IMR-90 (cell line): ENCODE measurements at regions not wholly inside any gene's neighbourhood (a gene's known extent, or its start where the extent isn't known, plus 50 kb on each side); places are given as distances from the start of the nearest gene placed in this dataset.

Experiments used
- ATAC-seq: fragments of 200-7000 bp; cut with Tn5 transposase; 2 replicates; pipeline ENCODE4 v1.9.1; 2020; ENCODE audit warnings: low read depth, mild to moderate bottlenecking, moderate library complexity
- BruUV-seq: library from RNA; stranded (reverse); fragments of 400-500 nt; replicated peaks from 2 replicates; lab custom pipeline; 2021; lab: Mats Ljungman, UMichigan
- CTCF ChIA-PET: fragments of 300-600 bp; formaldehyde crosslinking; extraction: SDS; loops from one replicate; lab custom pipeline; 2021; ENCODE audit warnings: antibody characterized with exemption; lab: Yijun Ruan, JAX
- POLR2A ChIA-PET: fragments of 300-600 bp; sonication (Branson Sonifier 250); formaldehyde crosslinking; loops from one replicate; lab custom pipeline; 2022; ENCODE audit warnings: antibody characterized with exemption; ENCODE audit not compliant: unreplicated experiment; lab: Charles Lee
- DNase-seq: peaks from one replicate; pipeline ENCODE4 v3.0.0; 2013
- H2AFZ ChIP-seq: replicated peaks from 2 replicates; pipeline ENCODE3; 2013; ENCODE audit warnings: low read length, mild to moderate bottlenecking; ENCODE audit not compliant: poor library complexity
- H2AK5ac ChIP-seq: 2 replicates; pipeline ENCODE4 v1.6.1; 2013; ENCODE audit warnings: low read depth, low read length, inconsistent platforms
- H2AK9ac ChIP-seq: replicated peaks from 2 replicates; pipeline ENCODE3; 2013; ENCODE audit warnings: mild to moderate bottlenecking, low read depth, low read length, moderate library complexity; ENCODE audit not compliant: poor library complexity
- H2BK120ac ChIP-seq: 2 replicates; pipeline ENCODE4 v1.6.1; 2013; ENCODE audit warnings: low read depth, low read length, inconsistent platforms
- H2BK15ac ChIP-seq: 3 replicates; pipeline ENCODE4 v1.6.1; 2013; ENCODE audit warnings: low read depth, low read length, inconsistent platforms
- H2BK20ac ChIP-seq: 2 replicates; pipeline ENCODE4 v1.6.1; 2013; ENCODE audit warnings: low read depth, mild to moderate bottlenecking, inconsistent platforms, low read length, moderate library complexity
- H2BK5ac ChIP-seq: 2 replicates; pipeline ENCODE4 v1.6.1; 2013; ENCODE audit warnings: mild to moderate bottlenecking, low read depth, low read length, inconsistent platforms; ENCODE audit not compliant: poor library complexity, severe bottlenecking
- H3K14ac ChIP-seq: replicated peaks from 2 replicates; pipeline ENCODE4 v1.6.1; 2013; ENCODE audit warnings: low read depth, low read length, inconsistent platforms
- H3K18ac ChIP-seq: 2 replicates; pipeline ENCODE4 v1.6.1; 2013; ENCODE audit warnings: low read depth, low read length, control low read depth
- H3K23ac ChIP-seq: 2 replicates; pipeline ENCODE4 v1.6.1; 2013; ENCODE audit warnings: low read depth, low read length, inconsistent platforms
- H3K27ac ChIP-seq: 2 replicates; pipeline ENCODE4 v1.5.1; 2013; ENCODE audit warnings: mild to moderate bottlenecking, control low read depth, low read length; ENCODE audit not compliant: insufficient read depth
- H3K27me3 ChIP-seq: 2 replicates; pipeline ENCODE4 v1.6.1; 2013; ENCODE audit warnings: low read length; ENCODE audit not compliant: control insufficient read depth, insufficient read depth
- H3K36me3 ChIP-seq: 2 replicates; pipeline ENCODE4 v1.6.1; 2013; ENCODE audit warnings: low read length, mixed read lengths; ENCODE audit not compliant: control insufficient read depth, insufficient read depth
- H3K4ac ChIP-seq: 2 replicates; pipeline ENCODE4 v1.6.1; 2013; ENCODE audit warnings: low read depth, low read length, inconsistent platforms
- H3K4me1 ChIP-seq: 2 replicates; pipeline ENCODE4 v1.6.1; 2013; ENCODE audit warnings: low read length, mixed read lengths; ENCODE audit not compliant: control insufficient read depth, insufficient read depth
- H3K4me2 ChIP-seq: 2 replicates; pipeline ENCODE4 v1.6.1; 2013; ENCODE audit warnings: low read depth, mild to moderate bottlenecking, control low read depth, low read length, moderate library complexity
- H3K4me3 ChIP-seq: 2 replicates; pipeline ENCODE4 v1.5.1; 2013; ENCODE audit warnings: low read depth, mild to moderate bottlenecking, control low read depth, low read length, moderate library complexity; ENCODE audit not compliant: insufficient read depth
- H3K56ac ChIP-seq: 2 replicates; pipeline ENCODE4 v1.6.1; 2013; ENCODE audit warnings: low read length, inconsistent platforms; ENCODE audit not compliant: insufficient read depth; ENCODE audit errors: extremely low read depth
- H3K79me1 ChIP-seq, 2 experiments: 2 replicates each; pipeline ENCODE4 v1.6.1; 2013; ENCODE audit warnings: low read length in 2 of 2, inconsistent platforms in 1 of 2, low read depth in 1 of 2
- H3K9ac ChIP-seq: 2 replicates; pipeline ENCODE4 v1.6.1; 2013; ENCODE audit warnings: low read depth, low read length, control low read depth
- H3K9me1 ChIP-seq: 2 replicates; pipeline ENCODE4 v1.6.1; 2013; ENCODE audit warnings: low read length, inconsistent platforms; ENCODE audit not compliant: insufficient read depth
- H3K9me3 ChIP-seq: 2 replicates; pipeline ENCODE4 v1.6.1; 2013; ENCODE audit warnings: low read length; ENCODE audit not compliant: control insufficient read depth, insufficient read depth
- H4K20me1 ChIP-seq: 2 replicates; pipeline ENCODE4 v1.6.1; 2013; ENCODE audit warnings: low read length, inconsistent platforms; ENCODE audit not compliant: insufficient read depth
- H4K5ac ChIP-seq: 2 replicates; pipeline ENCODE4 v1.6.1; 2013; ENCODE audit warnings: mild to moderate bottlenecking, low read depth, low read length, control low read depth
- H4K8ac ChIP-seq, 2 experiments: 2 replicates each; pipeline ENCODE4 v1.6.1; 2013; ENCODE audit warnings: low read depth in 2 of 2, low read length in 2 of 2, control low read depth in 1 of 2, inconsistent platforms in 1 of 2
- H4K91ac ChIP-seq: 2 replicates; pipeline ENCODE4 v1.6.1; 2013; ENCODE audit warnings: low read depth, low read length, inconsistent platforms; ENCODE audit not compliant: insufficient read depth
- CHD1 ChIP-seq: IDR thresholded peaks from 2 replicates; pipeline ENCODE4 v1.6.1; 2012; ENCODE audit warnings: low read depth, low read length, improper control_type of control experiment
- FOS ChIP-seq: fragments of 150-350 bp; IDR thresholded peaks from 2 replicates; pipeline ENCODE4 v1.6.1; 2016; ENCODE audit warnings: low read depth, low read length
- RAD21 ChIP-seq: IDR thresholded peaks from 2 replicates; pipeline ENCODE4 v1.6.1; 2012; ENCODE audit warnings: low read length, improper control_type of control experiment
- WGBS, 2 experiments: methylation state at CpG; one replicate each; pipeline versions ENCODE4 v1.1.5 to v1.1.7; 2013; ENCODE audit warnings: missing lambda C conversion rate in 2 of 2; ENCODE audit not compliant: insufficient read length in 1 of 2; ENCODE audit errors: extremely low coverage in 2 of 2; 5-methylcytosine and 5-hydroxymethylcytosine counted together
- dilution Hi-C: fragments of 300-500 bp; cut with HindIII; formaldehyde crosslinking; loops from one replicate; pipeline ENCODE4 v1.14.3; 2018; ENCODE audit warnings: low sequenced_read_pairs; ENCODE audit not compliant: unreplicated experiment
- in situ Hi-C: fragments of 300-500 bp; cut with MboI; formaldehyde crosslinking; loops from 3 replicates; pipeline ENCODE4 v1.14.3; 2019; ENCODE audit warnings: low sequenced_read_pairs, inconsistent platforms, mixed read lengths
- intact Hi-C: fragments of 100-400 bp; cut with micrococcal nuclease; formaldehyde crosslinking; loops from 2 replicates; pipeline ENCODE4 v1.10.0; 2022
- TF ChIP-seq, protein P1 (sequence below): conservative IDR thresholded peaks from 2 replicates; pipeline ENCODE4 v1.5.1; 2012; ENCODE audit warnings: mild to moderate bottlenecking, low read depth, low read length, improper control_type of control experiment

DNA sequence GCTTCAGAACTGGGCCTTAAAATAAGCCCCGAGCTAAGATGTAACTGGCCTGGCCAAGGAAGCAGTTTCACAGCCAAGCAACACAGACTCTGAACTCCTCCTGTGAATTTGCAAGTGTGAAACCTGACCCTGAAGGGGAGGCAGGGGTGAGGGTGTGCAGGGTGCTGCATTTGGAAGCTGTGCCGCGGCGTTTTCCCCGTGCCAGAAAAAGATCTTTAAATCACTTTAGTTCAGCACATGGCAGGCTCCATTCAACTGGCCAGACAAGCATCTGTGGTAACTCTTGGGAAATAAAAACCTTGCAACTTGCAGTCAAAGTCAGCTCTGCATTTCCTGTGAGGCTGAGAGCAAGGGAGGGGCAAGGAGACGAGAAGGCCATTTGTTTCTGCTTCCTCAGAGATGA is 209.3 kb upstream of the SOX11 start:
- H4K5ac ChIP-seq: no peak overlapping the region

More for the DNA sequence above, 209.3 kb upstream of the SOX11 start:
- peaks cover 2% of the 10 kb centered on the region; the same call in 1 of the 2 replicates for H3K9me3 ChIP-seq
- H2BK15ac ChIP-seq: no peak overlapping the region
- no peaks in the 10 kb centered on the region for H4K20me1 ChIP-seq
- H3K14ac ChIP-seq: no peak overlapping the region
- TF ChIP-seq FOS: no peak
- no peak for TF ChIP-seq RAD21
- TF ChIP-seq, protein P1, sequence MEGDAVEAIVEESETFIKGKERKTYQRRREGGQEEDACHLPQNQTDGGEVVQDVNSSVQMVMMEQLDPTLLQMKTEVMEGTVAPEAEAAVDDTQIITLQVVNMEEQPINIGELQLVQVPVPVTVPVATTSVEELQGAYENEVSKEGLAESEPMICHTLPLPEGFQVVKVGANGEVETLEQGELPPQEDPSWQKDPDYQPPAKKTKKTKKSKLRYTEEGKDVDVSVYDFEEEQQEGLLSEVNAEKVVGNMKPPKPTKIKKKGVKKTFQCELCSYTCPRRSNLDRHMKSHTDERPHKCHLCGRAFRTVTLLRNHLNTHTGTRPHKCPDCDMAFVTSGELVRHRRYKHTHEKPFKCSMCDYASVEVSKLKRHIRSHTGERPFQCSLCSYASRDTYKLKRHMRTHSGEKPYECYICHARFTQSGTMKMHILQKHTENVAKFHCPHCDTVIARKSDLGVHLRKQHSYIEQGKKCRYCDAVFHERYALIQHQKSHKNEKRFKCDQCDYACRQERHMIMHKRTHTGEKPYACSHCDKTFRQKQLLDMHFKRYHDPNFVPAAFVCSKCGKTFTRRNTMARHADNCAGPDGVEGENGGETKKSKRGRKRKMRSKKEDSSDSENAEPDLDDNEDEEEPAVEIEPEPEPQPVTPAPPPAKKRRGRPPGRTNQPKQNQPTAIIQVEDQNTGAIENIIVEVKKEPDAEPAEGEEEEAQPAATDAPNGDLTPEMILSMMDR: no peak
- TF ChIP-seq CHD1: no peak
- ChIA-PET CTCF (no interaction called here), POLR2A (no interaction called here)
- no peak overlapping the region for H2AK9ac ChIP-seq
- H3K4ac ChIP-seq: no peak overlapping the region
- intact Hi-C loops: no loop called here
- 25% methylated on average over 4 of the region's 6 CpGs; no CpG with 5 or more reads in 1 of the 2 experiments for WGBS, 2 experiments
- no peak overlapping the region for H4K8ac ChIP-seq
- no peaks in the 10 kb centered on the region for H3K4me1 ChIP-seq
- H3K27ac ChIP-seq: no peak overlapping the region
- no peak for ATAC-seq
- no peak overlapping the region for H2BK120ac ChIP-seq
- dilution Hi-C loops: no loop called here
- H3K23ac ChIP-seq: no peak overlapping the region
- no peaks in the 10 kb centered on the region for H3K27me3 ChIP-seq
- H3K36me3 ChIP-seq: no peaks in the 10 kb centered on the region
- H3K18ac ChIP-seq: no peak overlapping the region
- in situ Hi-C loops: no loop called here
- no peak overlapping the region for H3K4me3 ChIP-seq
- H2BK20ac ChIP-seq: no peak overlapping the region
- H3K9me1 ChIP-seq: no peaks in the 10 kb centered on the region
- H2BK5ac ChIP-seq: no peak overlapping the region
- H2AFZ ChIP-seq: no peak overlapping the region
- no peaks in the 10 kb centered on the region for H3K79me1 ChIP-seq
- H2AK5ac ChIP-seq: no peak overlapping the region
- BruUV-seq: no TSS peak
- DNase-seq: no peak
- H3K9ac ChIP-seq: no peak overlapping the region
- H3K56ac ChIP-seq: no peak overlapping the region
- no peak overlapping the region for H3K4me2 ChIP-seq
- H4K91ac ChIP-seq: no peak overlapping the region
